HG03066 (cell line): ENCODE measurements at regions not wholly inside any gene's neighbourhood (a gene's known extent, or its start where the extent isn't known, plus 50 kb on each side); places are given as distances from the start of the nearest gene placed in this dataset.

Experiments used
- ATAC-seq: cut with Tn5 transposase; IDR thresholded peaks from one replicate; pipeline ENCODE4 v1.9.1; 2021; ENCODE audit warnings: low read depth; ENCODE audit not compliant: unreplicated experiment

DNA sequence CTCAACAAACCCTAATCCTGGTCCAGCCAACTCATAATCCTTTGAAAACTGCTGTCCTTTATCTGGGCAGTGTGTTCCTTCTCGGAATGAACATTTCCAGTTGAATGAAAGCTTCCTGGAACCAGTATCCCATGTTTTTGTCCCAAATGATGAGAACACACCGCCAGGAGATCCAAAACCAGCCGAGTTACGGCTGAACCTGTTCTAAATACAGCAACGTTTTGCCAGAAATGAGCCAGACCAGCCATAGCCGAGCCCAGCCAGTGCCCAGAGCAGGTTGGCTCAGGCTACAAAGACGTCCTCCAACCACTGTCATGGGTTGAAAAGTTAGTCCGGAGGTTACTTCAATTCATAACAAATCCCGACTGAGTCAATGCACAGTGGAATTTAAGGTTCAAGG lies 67.6 kb upstream of the FOXF1 start:
- ATAC-seq: no peak

DNA sequence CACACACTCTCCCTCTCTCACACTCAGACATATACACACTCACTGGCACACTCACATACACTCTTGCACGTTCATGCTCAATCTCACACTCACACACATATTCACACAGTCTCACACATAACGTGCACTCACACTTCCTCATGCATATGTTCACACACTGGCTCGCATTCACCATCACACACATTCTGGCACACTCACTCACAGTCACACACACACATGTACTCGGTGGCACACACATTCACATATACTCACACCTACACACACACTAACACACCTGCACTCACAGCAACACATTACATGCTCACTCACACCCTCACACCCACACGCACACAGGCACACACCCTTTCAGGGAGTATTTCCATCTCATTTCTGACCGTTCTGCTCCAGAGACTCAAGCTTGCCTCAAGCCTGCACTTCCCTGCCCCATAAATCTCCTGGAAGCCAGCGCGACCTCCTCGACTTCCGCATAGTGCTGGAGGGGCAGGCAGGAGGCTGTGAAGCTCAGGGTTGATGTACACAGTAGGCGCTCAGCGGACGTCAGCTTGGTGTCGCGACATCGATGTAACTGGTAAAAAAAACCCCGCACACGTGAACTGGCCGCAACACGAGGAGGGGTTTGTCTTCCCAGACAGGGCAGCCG lies 66.7 kb upstream of the FOXF1 start:
- no peak for ATAC-seq

DNA sequence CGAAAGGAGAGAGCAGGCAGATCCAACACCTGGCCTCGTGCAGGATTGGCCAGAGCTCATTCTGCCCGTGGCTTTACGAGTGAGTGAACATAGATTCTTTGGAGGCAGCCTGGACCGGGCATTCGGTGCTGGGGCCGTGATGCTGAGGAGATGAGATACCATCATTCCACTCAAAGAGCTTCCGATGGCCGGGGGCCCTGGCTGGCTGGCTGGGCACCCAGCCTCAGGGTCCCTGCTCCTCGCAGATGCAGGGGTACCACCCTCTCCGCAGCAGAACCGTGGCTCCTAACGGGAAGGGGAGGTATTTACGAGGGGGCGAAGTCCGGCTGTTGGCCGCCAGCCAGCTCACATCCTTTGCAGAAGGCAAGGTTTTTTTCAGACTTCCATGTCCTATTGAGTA lies 66.1 kb upstream of the FOXF1 start:
- no peak for ATAC-seq

DNA sequence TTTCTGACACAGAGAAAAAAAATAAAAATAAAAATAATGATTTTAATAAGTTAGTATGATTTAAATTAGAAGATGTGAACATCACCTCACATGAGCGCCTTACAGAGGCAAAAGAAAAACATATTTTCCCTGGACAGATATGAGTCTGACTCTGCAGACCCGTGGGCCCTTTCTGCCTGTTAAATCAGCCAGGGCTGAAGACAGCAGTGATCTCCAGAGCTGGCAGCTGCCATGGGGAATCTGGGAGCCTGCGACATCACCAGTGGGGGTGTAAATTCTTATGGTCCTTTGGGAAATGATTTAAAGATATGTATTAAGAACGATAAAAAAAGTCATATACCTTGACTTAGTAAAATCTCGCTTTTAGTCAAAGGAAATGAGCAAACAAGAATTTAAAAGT lies 65.7 kb upstream of the FOXF1 start:
- ATAC-seq: no peak

DNA sequence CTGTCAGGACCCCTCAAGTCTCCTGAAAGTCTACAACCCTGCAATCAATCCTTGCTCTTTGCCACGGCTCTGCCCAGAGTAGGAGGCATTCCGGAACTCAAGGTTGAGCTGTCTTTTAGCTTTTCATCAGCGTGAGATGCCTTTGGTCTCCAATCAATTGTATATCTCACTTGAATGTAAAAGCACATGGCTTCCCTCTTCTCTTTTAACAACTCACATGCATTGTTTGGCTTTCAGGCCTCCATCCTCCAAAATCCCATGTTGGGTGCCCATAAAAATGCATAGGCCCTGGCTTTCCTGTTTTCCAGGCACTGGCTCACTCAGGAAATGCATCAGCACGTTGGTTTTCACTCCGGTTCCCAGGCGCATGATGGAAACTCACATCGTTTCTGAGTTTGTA lies 64.0 kb upstream of the FOXF1 start:
- ATAC-seq: no peak

DNA sequence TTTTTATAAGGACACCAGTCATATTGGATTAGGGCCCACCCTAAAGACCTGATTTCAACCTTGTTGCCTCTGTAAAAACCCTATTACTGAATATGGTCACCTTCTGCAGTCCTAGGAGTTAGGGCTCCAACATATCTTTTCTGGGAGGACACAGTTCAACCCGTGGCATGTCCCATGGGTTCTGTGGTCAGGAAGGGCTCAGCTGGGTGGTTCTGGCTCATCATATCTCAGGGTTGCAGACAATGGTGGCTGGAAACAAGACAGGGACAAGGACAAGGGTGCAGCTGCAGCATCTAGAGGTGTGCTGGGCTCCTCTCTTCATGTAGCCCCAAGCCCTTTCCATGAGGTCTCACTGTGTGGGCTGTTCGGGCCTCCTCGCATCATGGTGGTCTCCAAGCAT lies 63.1 kb upstream of the FOXF1 start:
- ATAC-seq: no peak

DNA sequence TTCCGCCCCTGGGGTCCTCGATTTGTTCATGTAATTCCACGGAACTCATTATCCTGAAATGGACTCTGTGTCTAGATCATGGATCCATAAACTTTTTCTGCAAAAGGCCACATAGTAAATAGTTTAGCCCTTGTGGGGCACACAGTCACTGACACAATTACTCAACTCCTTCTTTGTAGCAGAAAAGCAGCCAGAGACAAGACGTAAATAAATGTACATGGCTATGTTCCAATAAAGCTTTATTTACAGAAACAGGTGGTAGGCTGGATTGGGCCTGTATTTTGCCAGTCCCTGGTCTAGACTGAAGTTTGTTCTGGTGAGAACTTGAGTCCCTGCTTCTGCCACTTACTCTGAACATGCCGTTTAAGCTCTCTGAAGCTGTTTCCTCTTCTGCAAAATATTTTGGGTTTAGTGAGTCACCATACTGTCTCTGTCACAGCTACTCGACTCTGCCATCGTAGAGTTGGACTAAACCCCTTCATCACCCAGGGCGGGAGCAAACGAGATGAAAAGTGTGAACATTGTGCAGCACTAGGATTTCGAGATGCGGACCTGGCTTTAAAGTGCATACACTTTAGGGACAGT lies 61.9 kb upstream of the FOXF1 start:
- ATAC-seq: no peak

DNA sequence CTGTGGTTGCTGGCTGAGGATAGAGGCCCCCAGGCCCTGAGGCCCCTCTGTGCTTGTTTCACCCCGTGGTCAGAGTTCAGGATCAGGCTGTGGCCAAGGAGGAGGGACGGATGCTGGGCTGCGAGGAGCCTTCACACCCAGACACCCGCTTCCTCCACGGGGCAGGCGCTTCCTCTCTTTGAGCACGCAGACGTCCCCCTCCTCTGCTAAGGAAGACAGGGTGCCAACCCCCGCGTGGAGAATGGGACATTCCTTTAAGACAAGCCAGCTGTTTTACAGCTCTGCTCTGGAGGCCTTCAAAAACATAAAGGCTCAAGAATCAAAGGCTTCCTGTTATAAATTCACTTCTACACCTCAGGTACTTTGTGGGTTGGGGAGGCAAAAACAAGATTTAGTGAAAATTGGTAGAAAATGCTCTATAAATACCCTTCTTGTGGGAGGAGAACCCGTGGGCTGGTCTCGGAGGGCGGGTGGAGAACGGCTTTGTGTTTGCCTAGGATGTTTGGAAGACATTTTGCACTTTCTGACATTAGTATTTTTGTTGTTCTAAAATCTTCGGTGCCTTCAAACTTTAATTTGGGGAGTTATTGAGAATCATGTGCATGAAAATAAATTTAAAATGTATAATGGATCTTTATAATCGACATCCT lies 60.8 kb upstream of the FOXF1 start:
- no peak for ATAC-seq

DNA sequence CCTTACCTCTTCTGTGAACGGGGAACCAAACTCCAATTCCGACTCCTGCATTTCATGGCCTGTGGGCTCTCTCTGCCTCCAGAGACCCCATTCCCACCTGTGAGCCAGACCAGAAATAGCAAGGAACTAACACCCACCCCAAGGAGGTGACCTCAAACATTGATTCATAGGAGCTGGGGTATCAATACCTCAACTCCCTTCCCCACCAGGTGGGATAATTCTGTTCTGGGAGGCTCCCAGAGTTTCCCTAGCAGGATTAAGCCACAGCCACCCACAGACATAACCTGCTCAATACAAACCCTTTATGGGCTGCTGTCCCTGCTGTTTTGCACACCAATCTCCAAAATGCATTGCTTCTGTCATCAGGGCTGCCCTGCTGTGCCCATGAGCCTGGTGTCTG lies 59.6 kb upstream of the FOXF1 start:
- ATAC-seq: no peak

DNA sequence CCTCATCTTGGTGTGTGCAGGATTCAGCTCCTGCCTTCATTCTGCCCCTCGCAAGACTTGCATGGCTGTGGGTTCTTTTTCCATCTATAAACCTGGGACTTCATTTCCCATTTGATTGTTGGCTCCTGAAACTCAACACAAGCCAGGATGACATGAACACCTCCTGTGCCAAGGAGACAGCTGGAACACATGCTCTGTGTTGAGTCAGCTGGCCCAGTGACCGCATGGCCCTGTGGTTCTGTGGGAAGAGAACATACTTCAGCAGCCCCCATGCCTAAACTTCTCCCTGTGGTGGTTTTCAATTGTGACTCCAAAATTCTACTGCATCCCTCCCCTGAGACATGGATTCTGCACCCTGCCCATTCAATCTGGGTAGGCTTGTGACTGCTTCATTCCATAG lies 57.9 kb upstream of the FOXF1 start:
- ATAC-seq: no peak

DNA sequence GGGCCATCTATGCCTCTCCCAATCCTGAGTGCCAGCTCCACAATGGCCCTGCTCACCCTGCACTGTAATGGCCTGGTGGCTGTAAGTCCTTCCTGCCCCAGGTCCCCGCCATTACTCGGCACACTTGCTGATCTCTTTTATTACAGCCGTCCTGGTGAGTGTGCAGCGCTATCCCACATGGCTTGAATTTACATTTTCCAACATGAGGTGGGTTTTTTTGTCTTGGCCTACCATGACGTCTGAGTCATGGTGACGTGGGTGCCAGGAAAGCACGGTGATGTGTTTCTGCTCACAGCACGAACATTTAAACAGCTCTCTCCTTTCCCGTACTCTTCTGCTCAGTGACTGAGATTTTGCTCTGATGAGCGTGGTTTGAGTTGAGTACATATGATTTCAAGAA lies 55.2 kb upstream of the FOXF1 start:
- ATAC-seq: no peak

DNA sequence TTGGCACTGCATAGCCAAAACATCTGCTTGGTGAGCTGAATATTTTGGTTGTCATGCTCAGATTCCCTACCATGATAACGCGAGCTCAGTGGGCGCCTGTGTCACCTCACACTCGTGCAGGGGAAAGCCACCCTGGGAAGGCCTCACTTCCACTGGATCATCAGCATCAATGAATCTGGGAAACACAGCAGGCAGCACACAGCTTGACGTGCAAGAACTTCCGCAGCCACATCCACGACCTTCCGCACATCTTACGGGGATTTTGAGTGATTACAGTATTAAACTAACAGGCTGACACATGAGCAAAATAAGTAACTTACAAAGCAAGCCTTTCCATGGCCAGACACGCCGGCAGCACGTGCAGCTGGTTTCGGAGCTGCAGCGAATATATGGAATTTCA lies 54.7 kb upstream of the FOXF1 start:
- ATAC-seq: no peak

DNA sequence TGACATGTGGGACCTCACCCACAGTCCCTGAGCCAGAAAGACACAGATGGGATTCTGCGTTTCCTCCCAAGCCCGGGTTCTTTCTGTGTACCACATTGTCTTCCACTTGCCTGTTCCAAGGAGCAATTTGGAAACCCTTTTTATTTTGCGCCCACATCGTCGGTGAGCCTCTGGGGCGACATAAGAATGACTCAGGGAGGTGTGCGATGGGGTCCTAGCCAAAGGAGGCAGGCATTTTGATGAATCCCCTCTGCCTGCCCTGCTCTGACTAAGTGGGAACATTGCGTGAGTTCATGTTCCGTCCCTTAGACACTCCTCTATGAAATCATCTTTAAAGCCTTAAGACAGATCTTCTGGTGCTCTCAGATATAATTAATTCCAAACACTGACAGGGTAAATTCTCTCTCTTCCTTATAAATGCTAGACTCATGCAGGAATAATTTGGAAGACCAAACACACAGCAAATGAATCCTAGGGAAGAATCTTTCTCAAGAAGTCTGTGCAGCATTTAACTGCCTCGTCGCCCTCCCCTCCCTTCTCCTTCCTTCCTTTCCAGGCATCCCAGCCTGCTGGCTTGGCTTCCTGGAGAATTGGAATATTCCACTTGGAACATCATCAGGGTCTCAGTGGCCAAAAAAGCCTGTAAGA lies 52.7 kb upstream of the FOXF1 start:
- ATAC-seq: no peak

DNA sequence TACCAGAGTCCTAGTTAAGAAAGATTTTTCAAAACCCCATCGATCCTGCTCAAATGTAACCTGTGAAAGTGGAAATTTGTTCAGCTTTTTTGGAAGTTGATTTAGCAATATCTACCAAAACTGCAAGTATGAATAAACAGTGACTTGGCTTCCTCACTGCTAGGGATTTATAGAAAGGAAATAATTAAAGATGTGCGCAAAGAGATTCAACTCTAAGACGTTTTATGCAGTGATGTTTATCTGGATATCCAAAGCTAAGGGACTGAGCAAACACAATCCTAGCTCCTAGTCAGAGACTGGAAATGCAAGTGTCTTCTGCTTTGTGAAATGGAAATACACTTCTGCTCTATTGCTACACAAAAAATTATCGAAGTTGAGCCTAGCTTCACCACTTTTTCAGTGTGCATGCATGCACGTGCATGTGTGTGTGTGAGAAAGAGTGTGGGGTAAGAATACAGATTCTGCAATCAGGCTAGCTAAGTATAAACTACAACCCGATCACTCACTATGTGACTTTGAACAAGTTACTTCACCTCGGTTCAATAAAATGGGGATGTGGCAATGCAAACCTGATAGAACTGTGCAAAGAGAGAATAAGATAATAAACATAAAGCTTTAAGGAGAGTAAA lies 52.1 kb upstream of the FOXF1 start:
- no peak for ATAC-seq

DNA sequence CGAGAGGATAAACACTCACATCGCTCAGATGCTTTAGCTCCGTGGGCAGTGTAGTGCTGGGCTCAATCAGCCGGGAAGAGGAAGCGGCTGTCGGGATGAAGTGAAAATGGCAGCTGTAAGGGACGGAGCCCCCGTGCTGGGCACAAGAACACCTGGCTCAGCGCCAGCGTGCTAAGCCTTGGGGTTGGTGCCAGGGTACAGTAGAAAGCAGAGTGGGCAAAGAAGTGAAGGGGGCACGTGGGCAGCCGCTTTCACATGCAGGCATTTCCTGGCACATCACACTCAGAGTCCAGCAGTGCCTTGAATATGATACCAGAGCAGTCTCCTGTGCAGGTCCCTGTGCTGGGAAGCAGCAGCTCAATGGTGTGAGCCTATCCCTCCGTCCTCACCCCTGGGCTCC lies 51.1 kb upstream of the FOXF1 start:
- no peak for ATAC-seq
